ENCODE measurements at regions not wholly inside any gene's neighbourhood (a gene's known extent, or its start where the extent isn't known, plus 50 kb on each side); places are given as distances from the start of the nearest gene placed in this dataset.

DNA sequence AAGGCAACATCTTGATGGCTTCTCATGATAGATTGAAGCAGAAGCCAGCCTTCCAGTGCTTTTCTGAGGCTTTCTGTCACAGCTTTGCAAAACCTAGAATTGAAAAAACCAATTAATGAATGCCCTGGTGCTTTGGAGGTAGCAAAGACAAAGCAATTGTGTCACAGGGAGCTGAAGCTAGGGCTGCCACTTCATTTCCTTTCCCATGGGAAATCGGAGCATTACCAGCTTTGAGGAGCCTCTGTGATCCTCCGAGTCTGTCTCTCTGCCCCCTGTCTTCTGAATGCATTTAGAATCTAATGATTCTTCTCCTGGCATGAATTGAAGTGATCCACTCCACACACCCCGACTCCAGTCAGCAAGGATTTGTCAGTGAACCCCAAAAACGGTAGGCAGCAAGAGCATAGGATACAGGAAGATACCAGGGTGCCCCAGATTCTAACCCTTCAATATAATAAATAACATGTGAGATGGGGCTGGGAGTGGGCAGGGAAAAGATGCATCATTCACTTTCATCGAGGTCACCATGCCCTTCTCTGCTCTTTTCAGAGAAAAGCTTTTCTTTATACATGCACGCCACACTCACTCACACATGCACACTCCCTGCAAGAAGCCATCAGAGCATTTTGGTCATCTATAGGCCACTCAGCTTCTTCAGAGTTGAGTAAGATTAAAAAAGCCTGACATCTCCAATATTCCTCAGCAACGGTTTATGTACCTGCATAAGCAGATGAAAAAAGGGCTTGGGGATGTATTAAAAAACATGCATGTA, 247.7 kb upstream of the ZNF462 start:
- no peak for DNase-seq (ENCODE audit: low read depth, low spot score)
- Histone ChIP-seq H2AFZ (ENCODE audit: low read depth, low read length) (no peak overlapping the region), H3K27ac (ENCODE audit: insufficient read depth, low read depth, low read length) (no peak overlapping the region), H3K4me1 (ENCODE audit: control insufficient read depth, extremely low read depth, insufficient read depth, low read length) (no peaks in the 10 kb centered on the region), H3K27me3 (ENCODE audit: control insufficient read depth in 2 of 2, insufficient read depth in 2 of 2, low read length in 2 of 2) (no peaks in the 10 kb centered on the region), H3K4me2 (ENCODE audit: insufficient read depth, low read length) (no peak overlapping the region), H3K4me3 (replicated peaks in 1 of 3; ENCODE audit: insufficient read depth in 1 of 3, low read depth in 1 of 3, low read length in 3 of 3) (no peak overlapping the region), H3K9ac (replicated peaks; ENCODE audit: extremely low read depth, insufficient read depth, low read length) (no peak overlapping the region), H3K9me3 (replicated peaks; ENCODE audit: control insufficient read depth, insufficient read depth, low read length) (no peaks in the 10 kb centered on the region), H3K36me3 (ENCODE audit: control insufficient read depth in 2 of 2, extremely low read depth in 1 of 2, insufficient read depth in 2 of 2, low read length in 2 of 2) (no peaks in the 10 kb centered on the region), H4K20me1 (replicated peaks; ENCODE audit: control insufficient read depth, extremely low read depth, insufficient read depth, low read length) (no peaks in the 10 kb centered on the region), H3K79me2 (ENCODE audit: control insufficient read depth, insufficient read depth, low read length) (no peaks in the 10 kb centered on the region), H3K9me1 (replicated peaks; ENCODE audit: control insufficient read depth, extremely low read depth, insufficient read depth, low read length) (no peaks in the 10 kb centered on the region)
- no peak for TF ChIP-seq JUN (IDR thresholded peaks at IDR 0.05; ENCODE audit: borderline replicate concordance, insufficient read depth, insufficient read length, low read depth)
- TF ChIP-seq POLR2A (IDR thresholded peaks at IDR 0.05; ENCODE audit: low read depth, low read length) = no peak
- TF ChIP-seq, protein P1, sequence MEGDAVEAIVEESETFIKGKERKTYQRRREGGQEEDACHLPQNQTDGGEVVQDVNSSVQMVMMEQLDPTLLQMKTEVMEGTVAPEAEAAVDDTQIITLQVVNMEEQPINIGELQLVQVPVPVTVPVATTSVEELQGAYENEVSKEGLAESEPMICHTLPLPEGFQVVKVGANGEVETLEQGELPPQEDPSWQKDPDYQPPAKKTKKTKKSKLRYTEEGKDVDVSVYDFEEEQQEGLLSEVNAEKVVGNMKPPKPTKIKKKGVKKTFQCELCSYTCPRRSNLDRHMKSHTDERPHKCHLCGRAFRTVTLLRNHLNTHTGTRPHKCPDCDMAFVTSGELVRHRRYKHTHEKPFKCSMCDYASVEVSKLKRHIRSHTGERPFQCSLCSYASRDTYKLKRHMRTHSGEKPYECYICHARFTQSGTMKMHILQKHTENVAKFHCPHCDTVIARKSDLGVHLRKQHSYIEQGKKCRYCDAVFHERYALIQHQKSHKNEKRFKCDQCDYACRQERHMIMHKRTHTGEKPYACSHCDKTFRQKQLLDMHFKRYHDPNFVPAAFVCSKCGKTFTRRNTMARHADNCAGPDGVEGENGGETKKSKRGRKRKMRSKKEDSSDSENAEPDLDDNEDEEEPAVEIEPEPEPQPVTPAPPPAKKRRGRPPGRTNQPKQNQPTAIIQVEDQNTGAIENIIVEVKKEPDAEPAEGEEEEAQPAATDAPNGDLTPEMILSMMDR (IDR thresholded peaks at IDR 0.05; ENCODE audit: extremely low read depth in 1 of 2, insufficient read depth in 1 of 2, low read depth in 1 of 2, low read length in 2 of 2) = no peak
- TF ChIP-seq MYC (IDR thresholded peaks at IDR 0.05; ENCODE audit: low read depth, low read length) = no peak
- no peak for TF ChIP-seq MAX (IDR thresholded peaks at IDR 0.05; ENCODE audit: insufficient read depth, insufficient read length)
- FAIRE-seq = no peak
- POLR2A ChIA-PET = no interaction called here
- intact Hi-C loops (cut with micrococcal nuclease) (no loop called here), dilution Hi-C loops (cut with MboI; ENCODE audit: extremely low pct_ligation_motif_present, low sequenced_read_pairs) (no loop called here)
- BruUV-seq (replicated peaks) = no TSS peak
- CTCF ChIA-PET = no interaction called here

GRCh38 chr9:106616026-106616425, 246.9 kb upstream of the ZNF462 start:
- Histone ChIP-seq H2AFZ (ENCODE audit: low read depth, low read length) (no peak overlapping the region), H3K4me3 (replicated peaks in 1 of 3; ENCODE audit: insufficient read depth in 1 of 3, low read depth in 1 of 3, low read length in 3 of 3) (no peak overlapping the region), H3K9ac (replicated peaks; ENCODE audit: extremely low read depth, insufficient read depth, low read length) (no peak overlapping the region), H3K9me3 (replicated peaks; ENCODE audit: control insufficient read depth, insufficient read depth, low read length) (no peaks in the 10 kb centered on the region), H3K9me1 (replicated peaks; ENCODE audit: control insufficient read depth, extremely low read depth, insufficient read depth, low read length) (no peaks in the 10 kb centered on the region), H3K4me1 (ENCODE audit: control insufficient read depth, extremely low read depth, insufficient read depth, low read length) (no peaks in the 10 kb centered on the region), H3K79me2 (ENCODE audit: control insufficient read depth, insufficient read depth, low read length) (no peaks in the 10 kb centered on the region), H3K27ac (ENCODE audit: insufficient read depth, low read depth, low read length) (no peak overlapping the region), H3K4me2 (ENCODE audit: insufficient read depth, low read length) (no peak overlapping the region), H4K20me1 (replicated peaks; ENCODE audit: control insufficient read depth, extremely low read depth, insufficient read depth, low read length) (no peaks in the 10 kb centered on the region), H3K27me3 (ENCODE audit: control insufficient read depth in 2 of 2, insufficient read depth in 2 of 2, low read length in 2 of 2) (no peaks in the 10 kb centered on the region), H3K36me3 (ENCODE audit: control insufficient read depth in 2 of 2, extremely low read depth in 1 of 2, insufficient read depth in 2 of 2, low read length in 2 of 2) (no peaks in the 10 kb centered on the region)
- BruUV-seq (replicated peaks) = no TSS peak
- intact Hi-C loops (cut with micrococcal nuclease) = no loop called here
- TF ChIP-seq POLR2A (IDR thresholded peaks at IDR 0.05; ENCODE audit: low read depth, low read length) = no peak
- no peak for TF ChIP-seq FOS (IDR thresholded peaks at IDR 0.05; ENCODE audit: borderline replicate concordance, insufficient read depth, low read length)
- no peak for TF ChIP-seq GATA2 (IDR thresholded peaks at IDR 0.05; ENCODE audit: insufficient read depth, insufficient read length, low read depth, low read length)
- TF ChIP-seq JUN (IDR thresholded peaks at IDR 0.05; ENCODE audit: borderline replicate concordance, insufficient read depth, insufficient read length, low read depth) = no peak
- TF ChIP-seq, protein P1 (IDR thresholded peaks at IDR 0.05; ENCODE audit: extremely low read depth in 1 of 2, insufficient read depth in 1 of 2, low read depth in 1 of 2, low read length in 2 of 2) = no peak
- no peak for TF ChIP-seq MYC (IDR thresholded peaks at IDR 0.05; ENCODE audit: low read depth, low read length)
- FAIRE-seq (no peak), DNase-seq (ENCODE audit: low read depth, low spot score) (no peak)
- dilution Hi-C loops (cut with MboI; ENCODE audit: extremely low pct_ligation_motif_present, low sequenced_read_pairs) = no loop called here
- POLR2A ChIA-PET = no interaction called here
- CTCF ChIA-PET = no interaction called here
